GM21381 (cell line): ENCODE measurements at regions not wholly inside any gene's neighbourhood (a gene's known extent, or its start where the extent isn't known, plus 50 kb on each side); places are given as distances from the start of the nearest gene placed in this dataset.

ENCODE experiments used
- ATAC-seq: cut with Tn5 transposase; IDR thresholded peaks from one replicate; pipeline ENCODE4 v1.9.1; 2021; ENCODE audit warnings: mild to moderate bottlenecking, moderate library complexity; ENCODE audit not compliant: unreplicated experiment

GRCh38 chr1:168913711-168914463 is 184.9 kb upstream of the DPT start:
- ATAC-seq, result no peak

GRCh38 chr1:168917309-168917708 is 188.3 kb upstream of the DPT start:
- no peak for ATAC-seq

- ATAC-seq, result no peak
Measured at GRCh38 chr1:168917796-168918195, 188.7 kb upstream of the ATP1B1 start.

GRCh38 chr1:168918860-168919741 is 187.4 kb upstream of the ATP1B1 start:
- ATAC-seq, result no peak

- ATAC-seq, result no peak
Measured at GRCh38 chr1:168920456-168921094, 185.9 kb upstream of the ATP1B1 start.

GRCh38 chr1:168921629-168922028 is 184.9 kb upstream of the ATP1B1 start:
- peak; percentile 66 for ATAC-seq

- no peak for ATAC-seq
Measured at GRCh38 chr1:168923521-168924136, 182.9 kb upstream of the ATP1B1 start.

- no peak for ATAC-seq
Measured at GRCh38 chr1:168924976-168925375, 181.5 kb upstream of the ATP1B1 start.

GRCh38 chr1:168926236-168926635 is 180.3 kb upstream of the ATP1B1 start:
- ATAC-seq, result no peak

- no peak for ATAC-seq
Measured at GRCh38 chr1:168932539-168932938, 174.0 kb upstream of the ATP1B1 start.

GRCh38 chr1:168933141-168933805 is 173.2 kb upstream of the ATP1B1 start:
- ATAC-seq, result no peak

- ATAC-seq, result no peak
Measured at GRCh38 chr1:168939110-168939946, 167.2 kb upstream of the ATP1B1 start.

- no peak for ATAC-seq
Measured at GRCh38 chr1:168939947-168940223, 166.6 kb upstream of the ATP1B1 start.

GRCh38 chr1:168941640-168942039 is 164.8 kb upstream of the ATP1B1 start:
- no peak for ATAC-seq

- no peak for ATAC-seq
Measured at GRCh38 chr1:168942165-168942564, 164.3 kb upstream of the ATP1B1 start.

GRCh38 chr1:168945870-168946269 is 160.6 kb upstream of the ATP1B1 start:
- no peak for ATAC-seq

- ATAC-seq, result no peak
Measured at GRCh38 chr1:168947041-168947440, 159.4 kb upstream of the ATP1B1 start.

- ATAC-seq, result no peak
Measured at GRCh38 chr1:168949672-168950071, 156.8 kb upstream of the ATP1B1 start.

GRCh38 chr1:168957818-168958217 is 148.7 kb upstream of the ATP1B1 start:
- no peak for ATAC-seq
